Superior temporal gyrus (tissue), 1 donor: ENCODE measurements at regions not wholly inside any gene's neighbourhood (a gene's known extent, or its start where the extent isn't known, plus 50 kb on each side); places are given as distances from the start of the nearest gene placed in this dataset.

Source experiments
- DNase-seq: peaks from one replicate; pipeline ENCODE4 v3.0.0-alpha.2; 2016; ENCODE audit errors: extremely low spot score

- DNase-seq, result no peak
These were observed 51.1 kb upstream of the ATP10B start for GRCh38 chr5:160903076-160903475.
